NCI-H1436 (cell line): ENCODE measurements at regions not wholly inside any gene's neighbourhood (a gene's known extent, or its start where the extent isn't known, plus 50 kb on each side); places are given as distances from the start of the nearest gene placed in this dataset.
"Not testable (repeated sequence)": the region's sequence is repeated elsewhere in the genome, so short reads cannot be mapped to it uniquely, and the experiment has no call there.

ENCODE experiments used
- DNase-seq: peaks from one replicate; lab custom pipeline; 2025; lab: John Stamatoyannopoulos, UW

- no peak for DNase-seq
Observed at GRCh38 chr5:124550731-124551130, 195.7 kb downstream of the ZNF608 start.

DNA sequence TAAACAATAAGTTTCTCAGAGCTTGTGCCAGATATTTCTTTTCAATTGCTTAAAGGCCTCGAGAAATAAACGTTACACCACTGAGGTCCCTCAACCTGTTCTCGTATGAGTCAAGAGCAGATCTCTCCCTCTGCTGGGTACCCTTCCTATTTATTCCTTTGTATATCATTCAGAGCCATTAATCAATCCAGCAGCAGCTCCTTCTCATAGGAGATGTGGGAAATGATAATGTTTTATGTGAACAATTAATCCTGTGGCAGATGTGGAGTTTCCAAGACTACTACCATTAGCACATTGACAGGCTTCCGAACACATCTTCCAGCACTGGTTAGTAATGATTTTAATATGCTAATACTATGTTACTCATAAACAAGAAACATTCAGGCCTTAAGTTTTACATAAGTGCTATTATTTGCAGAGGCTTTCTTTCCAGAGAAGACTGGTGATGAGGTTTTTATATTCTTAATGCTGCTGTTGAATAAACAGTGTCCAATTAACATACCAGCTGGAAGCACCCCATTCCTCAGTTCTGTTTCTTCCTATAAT lies 196.5 kb downstream of the ZNF608 start:
- no peak for DNase-seq

DNA sequence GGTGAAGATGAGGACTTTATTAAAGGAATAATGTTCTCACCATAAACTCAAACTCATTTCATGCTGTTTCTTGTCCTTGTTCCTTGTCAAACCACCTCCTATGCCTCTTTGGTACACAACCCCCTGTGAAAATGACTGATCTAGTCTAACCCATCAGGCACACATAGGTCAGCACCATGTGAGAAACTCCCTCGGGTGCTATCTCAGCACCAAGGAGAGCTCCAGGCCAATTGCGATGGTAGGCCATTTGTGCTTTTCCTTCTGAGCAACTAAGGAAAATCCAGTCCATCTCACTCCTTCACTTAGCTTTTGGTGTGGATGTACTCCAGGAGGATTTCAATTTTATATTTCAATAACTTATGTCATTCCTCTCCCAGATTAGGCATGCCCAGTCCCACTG lies 199.8 kb downstream of the ZNF608 start:
- DNase-seq = no peak

GRCh38 chr5:124544366-124545055 lies 201.9 kb downstream of the ZNF608 start:
- no peak for DNase-seq

DNA sequence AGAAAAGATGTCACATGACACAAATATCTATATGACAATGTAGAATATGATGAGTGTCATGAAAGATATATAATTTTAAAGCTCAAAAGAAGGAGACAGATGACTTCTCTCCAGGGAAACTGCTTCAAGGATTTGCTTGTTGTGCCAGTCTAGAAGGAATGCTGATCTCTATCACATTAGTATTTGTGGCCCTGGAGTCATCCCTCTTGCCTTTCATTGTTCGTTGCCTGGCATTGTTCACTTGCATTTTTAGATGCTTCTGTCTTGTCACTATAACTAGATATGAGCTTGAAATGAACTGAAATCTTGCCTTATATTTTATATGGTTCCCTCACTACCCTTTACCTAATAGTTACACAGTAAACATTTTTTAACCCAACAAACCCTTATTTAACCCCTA lies 207.5 kb downstream of the ZNF608 start:
- no peak for DNase-seq

- no peak for DNase-seq
Observed at GRCh38 chr5:124538191-124538590, 208.2 kb downstream of the ZNF608 start.

- DNase-seq = no peak
Observed at GRCh38 chr5:124537522-124537921, 208.9 kb downstream of the ZNF608 start.

DNA sequence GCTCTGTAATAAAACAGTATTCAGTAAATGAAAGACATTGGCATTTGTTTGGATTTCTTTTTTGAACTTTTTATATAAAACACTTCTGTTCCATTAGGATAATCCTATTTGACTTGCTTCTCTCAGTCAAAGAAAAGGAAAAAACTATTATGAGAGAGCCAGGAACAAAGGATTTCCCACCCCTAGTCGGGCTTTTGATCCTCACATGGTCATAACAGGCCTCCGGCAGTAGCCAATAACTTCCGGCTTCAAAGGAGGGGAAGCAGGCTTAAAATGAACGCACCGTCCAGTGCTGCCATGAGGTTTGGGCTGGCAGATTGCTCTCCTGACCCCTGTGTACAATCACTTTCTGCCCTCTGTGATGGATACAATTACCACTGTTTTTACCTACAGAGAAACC lies 209.3 kb downstream of the ZNF608 start:
- no peak for DNase-seq

DNA sequence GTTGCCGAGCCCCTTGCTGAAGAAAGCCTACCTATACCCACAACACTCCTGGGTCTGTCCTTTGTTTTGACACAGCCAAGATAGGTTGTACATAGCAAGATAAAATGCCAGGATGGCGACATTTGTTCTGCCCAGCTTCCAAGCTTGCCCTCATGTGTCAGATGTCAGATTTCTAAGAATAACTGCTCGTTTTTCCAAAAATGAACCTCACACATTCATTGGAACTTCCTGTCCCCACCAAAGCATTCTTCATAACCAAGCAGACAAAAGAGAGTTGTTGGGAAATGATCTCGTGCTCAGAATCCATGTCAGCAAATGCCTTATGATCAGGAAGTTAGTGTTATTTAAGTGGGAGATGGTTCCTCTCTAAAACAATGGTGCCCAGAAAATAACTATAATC lies 210.1 kb downstream of the ZNF608 start:
- no peak for DNase-seq

GRCh38 chr5:124530916-124531315 lies 215.5 kb downstream of the ZNF608 start:
- no peak for DNase-seq

- DNase-seq = no peak
Observed at GRCh38 chr5:124528838-124529237, 217.6 kb downstream of the ZNF608 start.

DNA sequence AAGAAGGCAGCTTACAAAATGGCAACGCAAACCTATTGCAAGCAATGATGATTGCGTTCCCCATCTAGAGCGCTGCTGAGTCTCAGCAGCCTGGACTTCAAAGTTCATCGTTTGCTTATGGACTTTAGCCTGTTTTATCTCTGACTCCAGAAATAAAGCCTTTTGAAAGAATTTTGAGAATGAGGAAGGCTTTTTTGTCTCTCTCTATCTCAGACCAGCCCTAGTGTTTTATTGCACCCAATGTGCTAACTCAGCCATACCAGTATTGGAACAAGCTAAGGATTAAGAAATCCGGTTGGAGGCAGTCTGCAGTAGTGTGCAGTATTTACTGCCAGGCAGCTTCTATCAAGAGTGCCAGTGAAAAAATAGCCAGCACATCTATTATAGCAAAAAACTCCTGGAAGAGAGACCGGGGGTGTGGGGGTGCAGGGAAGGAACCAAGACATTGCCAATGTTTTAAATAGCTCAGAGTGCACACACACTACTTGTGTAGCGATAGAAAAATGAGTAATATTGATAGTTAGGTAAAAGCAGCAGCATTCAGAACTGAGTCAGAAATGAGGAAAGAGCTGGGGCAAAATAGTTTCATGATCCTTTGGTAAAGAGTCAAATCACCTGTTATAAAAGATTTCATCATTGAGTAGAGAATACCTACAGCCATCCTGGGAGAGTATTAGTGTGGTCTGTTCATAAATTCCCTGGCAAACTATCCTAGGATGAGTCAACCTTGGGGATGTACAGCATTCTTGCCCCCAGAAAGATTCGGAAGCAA lies 219.0 kb downstream of the ZNF608 start:
- DNase-seq = no peak

DNA sequence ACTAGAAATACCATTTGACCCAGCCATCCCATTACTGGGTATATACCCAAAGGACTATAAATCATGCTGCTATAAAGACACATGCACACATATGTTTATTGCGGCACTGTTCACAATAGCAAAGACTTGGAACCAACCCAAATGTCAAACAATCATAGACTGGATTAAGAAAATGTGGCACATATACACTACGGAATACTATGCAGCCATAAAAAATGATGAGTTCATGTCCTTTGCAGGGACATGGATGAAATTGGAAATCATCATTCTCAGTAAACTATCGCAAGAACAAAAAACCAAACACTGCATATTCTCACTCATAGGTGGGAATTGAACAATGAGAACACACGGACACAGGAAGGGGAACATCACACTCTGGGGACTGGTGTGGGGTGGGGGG lies 220.4 kb downstream of the ZNF608 start:
- DNase-seq = not testable (repeated sequence)

GRCh38 chr5:124524552-124525232 lies 221.7 kb downstream of the ZNF608 start:
- DNase-seq = no peak

DNA sequence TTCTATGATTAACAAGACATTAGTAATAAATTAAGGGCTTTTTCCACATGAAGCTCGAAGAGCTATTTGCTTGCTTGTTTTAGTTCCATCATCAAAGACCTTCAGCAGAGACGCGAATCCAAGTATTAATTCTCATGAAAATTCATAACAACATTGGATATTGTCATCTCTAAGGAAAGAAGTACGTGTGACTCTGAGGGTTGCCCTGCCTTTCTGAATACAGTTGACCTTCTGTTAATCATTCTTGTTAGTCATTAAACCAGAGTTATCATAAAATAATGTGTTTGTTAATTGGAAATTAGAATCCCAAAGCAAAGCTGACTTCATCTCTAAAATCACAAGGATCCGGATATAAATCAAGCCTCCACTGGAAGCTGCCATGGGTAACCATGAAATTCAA lies 222.5 kb downstream of the ZNF608 start:
- DNase-seq = no peak

GRCh38 chr5:124522992-124523391 lies 223.4 kb downstream of the ZNF608 start:
- DNase-seq = no peak

DNA sequence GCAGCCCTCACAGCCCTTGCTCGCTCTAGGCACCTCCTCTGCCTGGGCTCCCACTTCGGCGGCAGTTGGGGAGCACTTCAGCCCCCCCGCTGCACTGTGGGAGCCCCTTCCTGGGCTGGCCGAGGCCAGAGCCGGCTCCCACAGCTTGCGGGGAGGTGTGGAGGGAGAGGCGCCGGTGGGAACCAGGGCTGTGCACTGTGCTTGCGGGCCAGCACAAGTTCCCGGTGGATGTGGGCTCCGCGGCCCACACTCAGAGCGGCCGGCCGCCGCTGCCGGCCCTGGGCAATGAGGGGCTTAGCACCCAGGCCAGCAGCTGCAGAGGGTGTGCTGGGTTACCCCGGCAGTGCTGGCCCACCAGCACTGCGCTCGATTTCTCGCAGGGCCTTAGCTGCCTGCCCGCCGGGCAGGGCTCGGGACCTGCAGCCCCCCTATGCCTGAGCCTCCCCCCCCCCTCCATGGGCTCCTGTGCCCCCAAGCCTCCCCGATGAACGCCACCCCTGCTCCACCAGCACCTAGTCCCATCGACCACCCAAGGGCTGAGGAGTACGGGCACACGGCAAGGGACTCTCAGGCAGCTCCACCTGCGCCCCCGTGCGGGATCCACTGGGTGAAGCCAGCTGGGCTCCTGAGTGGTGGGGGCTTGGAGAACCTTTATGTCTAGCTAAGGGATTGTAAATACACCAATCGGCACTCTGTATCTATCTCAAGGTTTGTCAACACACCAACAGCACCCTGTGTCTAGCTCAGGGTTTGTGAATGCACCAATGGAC lies 224.8 kb downstream of the ZNF608 start:
- no peak for DNase-seq

DNA sequence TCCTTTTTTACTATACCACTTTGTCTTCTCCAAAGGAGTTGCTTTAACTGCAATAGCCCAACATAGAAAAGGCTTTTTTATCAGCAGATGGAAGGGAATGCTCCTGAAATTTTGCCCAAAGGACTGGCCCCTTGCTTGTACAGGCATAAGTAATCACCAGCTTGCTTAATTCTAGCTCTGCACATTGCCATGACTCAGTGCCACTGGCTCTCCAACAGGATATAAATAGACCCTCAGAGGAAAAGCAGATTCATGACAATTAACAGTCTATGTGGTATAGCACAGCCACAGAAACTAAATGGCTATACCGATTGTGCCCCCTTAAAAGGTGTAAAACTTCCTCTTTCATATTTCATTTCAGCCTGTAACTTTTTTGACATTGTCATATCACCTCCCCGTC lies 227.0 kb downstream of the ZNF608 start:
- DNase-seq = no peak

DNA sequence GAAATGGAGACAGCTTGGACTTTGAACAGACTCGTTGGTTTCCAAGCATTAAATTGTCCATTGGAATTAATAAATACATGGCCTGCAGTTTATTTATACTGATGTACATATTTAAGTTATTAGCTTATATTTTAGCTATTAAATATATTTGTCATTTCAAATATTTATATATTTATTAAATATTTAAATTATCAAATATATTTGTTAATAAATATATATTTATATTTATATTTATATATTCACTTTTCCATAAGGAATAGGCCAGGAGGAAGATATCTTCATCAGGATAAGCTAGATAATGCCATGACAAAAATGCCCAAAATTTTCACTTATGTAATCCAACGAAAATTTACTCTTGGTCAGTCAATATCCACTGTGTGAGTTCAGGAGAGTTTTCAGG lies 229.9 kb downstream of the ZNF608 start:
- DNase-seq = no peak

DNA sequence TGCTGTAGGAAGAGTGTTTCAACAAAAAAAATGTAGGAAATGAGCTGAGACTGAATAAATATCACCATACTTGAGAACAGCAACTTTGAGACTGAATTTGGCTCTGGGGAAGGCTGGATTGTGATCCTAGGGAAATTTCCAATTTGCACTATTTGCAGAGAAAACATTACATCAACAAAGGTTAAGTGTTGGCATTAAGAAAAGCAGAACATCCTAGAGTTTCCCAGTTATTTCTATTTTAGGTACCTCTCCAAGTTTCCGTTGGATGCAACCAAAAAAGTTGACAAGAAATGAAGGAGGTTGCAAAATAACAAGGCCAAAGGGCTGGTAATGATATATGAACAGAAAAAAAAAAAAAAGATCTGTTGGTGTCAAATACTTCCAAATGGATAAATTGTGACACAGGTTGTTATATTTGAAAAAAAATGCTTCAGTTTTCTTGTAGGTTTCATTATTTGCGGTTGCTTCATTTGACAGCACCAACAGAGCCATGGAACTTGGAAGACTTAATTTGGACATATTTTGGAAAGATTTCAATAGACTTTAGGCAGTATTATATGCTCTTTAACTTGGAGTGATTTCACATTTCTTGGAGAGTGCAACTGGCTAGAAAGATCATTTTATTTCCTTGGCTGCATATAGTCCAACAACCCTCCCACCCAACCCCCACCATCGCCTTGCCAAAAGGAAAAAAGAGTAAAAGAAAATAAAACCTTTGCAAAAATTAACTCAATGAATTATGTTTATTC lies 230.8 kb downstream of the ZNF608 start:
- DNase-seq = no peak

DNA sequence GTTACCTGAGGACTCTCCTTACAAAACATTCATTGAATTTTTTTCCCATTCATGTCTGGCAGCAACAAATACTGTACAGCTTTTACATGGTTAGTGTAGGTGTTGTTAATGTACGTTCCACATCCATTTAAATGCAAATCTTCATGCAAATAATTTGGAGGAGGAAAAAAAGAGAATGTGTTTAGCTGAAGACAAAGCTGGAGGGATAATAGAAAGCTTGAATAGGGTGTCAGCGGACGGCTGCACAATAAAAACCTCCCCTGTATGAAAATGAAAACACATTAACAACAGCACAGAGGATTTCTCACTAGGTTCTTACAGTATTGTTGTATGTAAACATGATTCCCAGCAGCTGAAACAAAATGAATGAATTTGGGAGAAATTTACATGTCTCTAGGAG lies 231.5 kb downstream of the ZNF608 start:
- no peak for DNase-seq
